ENCODE measurements at regions not wholly inside any gene's neighbourhood (a gene's known extent, or its start where the extent isn't known, plus 50 kb on each side); places are given as distances from the start of the nearest gene placed in this dataset.

DNA sequence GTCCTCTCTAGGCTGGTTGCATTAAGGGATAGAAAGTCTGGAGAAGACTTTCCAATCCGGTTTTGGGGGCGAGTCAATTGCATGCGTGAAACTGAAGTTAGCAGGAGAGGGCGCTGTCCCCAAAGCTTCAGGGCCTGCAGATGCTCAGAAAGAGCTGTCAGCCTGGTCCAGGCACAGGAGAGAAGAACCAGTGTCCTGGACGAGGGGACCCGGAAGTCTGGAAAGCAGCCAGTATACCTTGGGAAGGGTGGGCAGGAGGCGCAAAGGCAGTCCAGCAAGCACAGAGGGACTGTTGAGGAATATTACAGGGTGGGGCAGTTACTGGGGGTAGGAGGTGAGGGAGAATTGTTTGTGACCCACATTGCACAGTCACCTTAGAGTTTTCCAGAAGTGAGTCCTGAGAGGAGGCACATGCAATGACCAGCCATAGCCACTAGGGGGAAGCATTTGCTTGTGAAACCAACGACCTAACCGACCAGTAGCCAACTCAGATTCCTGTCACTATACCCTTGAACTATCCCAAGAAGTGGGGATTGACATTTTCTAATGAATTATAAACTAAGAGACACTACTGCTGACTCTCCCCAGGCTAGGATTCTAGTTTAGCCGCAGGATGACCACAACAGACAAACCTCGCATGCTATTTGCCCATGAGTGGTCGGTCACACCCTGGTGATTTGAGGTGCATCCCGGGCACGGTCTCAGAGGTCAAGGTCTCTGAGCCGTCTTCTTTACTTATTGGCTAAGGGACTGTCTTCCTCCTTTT is 172.8 kb downstream of the RDH14 start:
- H3K4me3 ChIP-seq: no peak overlapping the region
- no peaks in the 10 kb centered on the region for H3K9me3 ChIP-seq
- DNase-seq: peak; percentile 94
- TF ChIP-seq, protein P1, sequence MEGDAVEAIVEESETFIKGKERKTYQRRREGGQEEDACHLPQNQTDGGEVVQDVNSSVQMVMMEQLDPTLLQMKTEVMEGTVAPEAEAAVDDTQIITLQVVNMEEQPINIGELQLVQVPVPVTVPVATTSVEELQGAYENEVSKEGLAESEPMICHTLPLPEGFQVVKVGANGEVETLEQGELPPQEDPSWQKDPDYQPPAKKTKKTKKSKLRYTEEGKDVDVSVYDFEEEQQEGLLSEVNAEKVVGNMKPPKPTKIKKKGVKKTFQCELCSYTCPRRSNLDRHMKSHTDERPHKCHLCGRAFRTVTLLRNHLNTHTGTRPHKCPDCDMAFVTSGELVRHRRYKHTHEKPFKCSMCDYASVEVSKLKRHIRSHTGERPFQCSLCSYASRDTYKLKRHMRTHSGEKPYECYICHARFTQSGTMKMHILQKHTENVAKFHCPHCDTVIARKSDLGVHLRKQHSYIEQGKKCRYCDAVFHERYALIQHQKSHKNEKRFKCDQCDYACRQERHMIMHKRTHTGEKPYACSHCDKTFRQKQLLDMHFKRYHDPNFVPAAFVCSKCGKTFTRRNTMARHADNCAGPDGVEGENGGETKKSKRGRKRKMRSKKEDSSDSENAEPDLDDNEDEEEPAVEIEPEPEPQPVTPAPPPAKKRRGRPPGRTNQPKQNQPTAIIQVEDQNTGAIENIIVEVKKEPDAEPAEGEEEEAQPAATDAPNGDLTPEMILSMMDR (IDR thresholded peaks at IDR 0.05): peak; percentile 89 to 99 (median 89)
- TF ChIP-seq POLR2A (IDR thresholded peaks at IDR 0.05): no peak
- intact Hi-C loops (cut with DNase I; ENCODE audit: low total_unique reads): no loop called here
- 36 to 42% methylated on average over 14 to 15 of the region's 15 CpGs for WGBS, 2 donors
- peak overlapping the region in 1 of 2 donors; percentile 69 for H3K27ac ChIP-seq
- H3K27me3 ChIP-seq: no peaks in the 10 kb centered on the region
- no peaks in the 10 kb centered on the region for H3K4me1 ChIP-seq
- no peaks in the 10 kb centered on the region for H3K36me3 ChIP-seq (ENCODE audit: low read depth, missing control alignments)

DNA sequence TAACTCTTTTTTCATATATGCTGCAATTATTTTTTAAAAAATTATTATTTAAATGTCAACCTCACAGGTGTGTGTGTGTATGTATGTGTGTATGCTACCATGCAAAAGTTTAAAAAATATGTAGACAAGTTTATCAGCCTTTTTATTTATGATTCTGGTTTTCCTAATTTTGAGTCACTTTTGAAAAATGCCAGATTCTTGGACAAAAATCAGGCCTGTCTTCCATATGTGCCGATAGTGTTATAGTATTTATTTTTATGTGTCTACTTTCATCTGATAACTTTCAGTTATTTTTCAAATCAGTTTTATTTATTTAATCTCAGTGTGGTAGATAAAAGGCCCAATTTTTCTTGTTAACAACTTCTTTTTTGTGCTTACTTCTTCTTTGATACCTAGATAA is 176.2 kb downstream of the RDH14 start:
- 54 to 92% methylated on average over 1 of the region's 1 CpG for WGBS, 2 donors
- Histone ChIP-seq H3K36me3 (ENCODE audit: low read depth, missing control alignments) (no peaks in the 10 kb centered on the region), H3K9me3 (no peaks in the 10 kb centered on the region), H3K27me3 (no peaks in the 10 kb centered on the region), H3K4me1 (no peaks in the 10 kb centered on the region), H3K4me3 (no peak overlapping the region), H3K27ac (no peak overlapping the region)
- no peak for TF ChIP-seq POLR2A (IDR thresholded peaks at IDR 0.05)
- TF ChIP-seq, protein P1 (IDR thresholded peaks at IDR 0.05): no peak
- intact Hi-C loops (cut with DNase I; ENCODE audit: low total_unique reads): no loop called here
- DNase-seq: no peak

DNA sequence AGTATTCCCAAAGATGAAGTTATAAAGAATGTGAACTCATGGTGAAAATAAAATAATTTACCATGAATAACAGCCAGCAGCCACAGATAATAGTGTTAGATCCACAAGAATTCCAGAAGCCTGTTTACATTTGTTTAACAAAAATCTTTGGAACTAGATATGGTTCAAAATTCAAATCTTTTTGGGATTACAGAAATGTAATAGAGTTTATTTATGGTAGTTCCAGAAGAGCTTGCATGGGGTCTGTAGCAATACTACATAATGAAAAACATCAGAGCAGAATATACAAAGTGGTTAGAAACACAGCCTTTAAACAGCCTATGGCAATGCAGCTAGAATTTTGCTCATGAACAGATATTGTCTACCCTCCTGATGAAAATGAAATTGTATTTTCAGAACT is 179.1 kb downstream of the RDH14 start:
- Histone ChIP-seq H3K27ac (no peak overlapping the region), H3K4me3 (no peak overlapping the region), H3K4me1 (no peaks in the 10 kb centered on the region), H3K27me3 (no peaks in the 10 kb centered on the region), H3K36me3 (ENCODE audit: low read depth, missing control alignments) (no peaks in the 10 kb centered on the region), H3K9me3 (no peaks in the 10 kb centered on the region)
- no peak for DNase-seq
- TF ChIP-seq, protein P1 (IDR thresholded peaks at IDR 0.05): no peak
- no peak for TF ChIP-seq POLR2A (IDR thresholded peaks at IDR 0.05)
- intact Hi-C loops (cut with DNase I; ENCODE audit: low total_unique reads): no loop called here

DNA sequence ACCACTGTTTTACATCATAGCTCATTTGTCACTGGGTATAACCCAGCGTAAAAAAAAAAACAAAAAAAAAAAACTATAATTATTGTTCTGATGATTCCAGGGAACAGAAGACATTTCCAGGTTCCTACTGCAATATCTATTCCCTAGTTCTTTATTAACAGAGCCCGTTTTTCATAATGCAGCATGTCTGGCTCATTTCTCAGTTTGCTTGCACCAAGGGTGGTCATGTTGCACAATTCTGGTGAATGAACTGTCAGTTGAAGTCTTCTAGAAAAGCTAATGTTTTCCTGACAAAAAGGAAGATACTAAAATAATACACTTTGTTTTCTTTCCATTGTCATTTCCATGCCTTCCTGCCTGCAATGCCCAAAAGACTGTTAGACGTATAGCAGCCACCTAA is 180.1 kb downstream of the RDH14 start:
- Histone ChIP-seq H3K36me3 (ENCODE audit: low read depth, missing control alignments) (no peaks in the 10 kb centered on the region), H3K27ac (no peak overlapping the region), H3K27me3 (no peaks in the 10 kb centered on the region), H3K4me3 (no peak overlapping the region), H3K9me3 (no peaks in the 10 kb centered on the region), H3K4me1 (no peaks in the 10 kb centered on the region)
- WGBS, 2 donors: 82% methylated on average over 3 of the region's 3 CpGs
- no peak for TF ChIP-seq POLR2A (IDR thresholded peaks at IDR 0.05)
- TF ChIP-seq, protein P1 (IDR thresholded peaks at IDR 0.05): no peak
- DNase-seq: no peak
- intact Hi-C loops (cut with DNase I; ENCODE audit: low total_unique reads): no loop called here

DNA sequence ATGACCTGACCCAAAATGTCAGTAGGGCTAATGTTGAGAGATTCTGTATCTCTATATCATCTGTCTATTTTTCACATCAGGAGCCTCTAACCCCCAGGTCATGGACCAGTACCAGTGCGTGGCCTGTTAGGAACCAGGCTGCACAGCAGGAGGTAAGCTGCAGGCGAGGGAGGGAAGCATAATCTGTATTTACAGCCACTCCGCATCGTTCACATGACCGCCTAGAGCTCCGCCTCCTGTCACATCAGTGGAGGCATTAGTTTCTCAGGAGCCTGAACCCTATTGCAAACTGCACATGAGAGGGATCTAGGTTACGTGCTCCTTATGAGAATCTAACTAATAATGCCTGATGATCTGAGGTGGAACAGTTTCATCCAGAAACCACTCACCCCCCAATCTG is 180.6 kb downstream of the RDH14 start:
- Histone ChIP-seq H3K36me3 (ENCODE audit: low read depth, missing control alignments) (no peaks in the 10 kb centered on the region), H3K9me3 (no peaks in the 10 kb centered on the region), H3K4me1 (no peaks in the 10 kb centered on the region), H3K4me3 (no peak overlapping the region), H3K27ac (no peak overlapping the region), H3K27me3 (no peaks in the 10 kb centered on the region)
- DNase-seq: no peak
- 82 to 84% methylated on average over 6 to 7 of the region's 7 CpGs for WGBS, 2 donors
- TF ChIP-seq POLR2A (IDR thresholded peaks at IDR 0.05): no peak
- TF ChIP-seq, protein P1 (IDR thresholded peaks at IDR 0.05): no peak
- intact Hi-C loops (cut with DNase I; ENCODE audit: low total_unique reads): no loop called here

Measured in testis (tissue), 2 donors.